BE2C (cell line): ENCODE measurements at regions not wholly inside any gene's neighbourhood (a gene's known extent, or its start where the extent isn't known, plus 50 kb on each side); places are given as distances from the start of the nearest gene placed in this dataset.

Experiments
- DNase-seq: peaks from one replicate; pipeline ENCODE4 v3.0.0-alpha.2; 2020
- H3K27me3 ChIP-seq: fragments of 250-450 bp; sonication (Bioruptor Pico); 2 replicates; pipeline ENCODE4 v1.5.1; 2020; ENCODE audit warnings: mild to moderate bottlenecking
- H3K36me3 ChIP-seq: fragments of 250-450 bp; sonication (Bioruptor Pico); 2 replicates; pipeline ENCODE4 v1.5.1; 2020; ENCODE audit warnings: mild to moderate bottlenecking
- H3K4me1 ChIP-seq: fragments of 250-450 bp; sonication (Bioruptor Pico); 2 replicates; pipeline ENCODE4 v1.5.1; 2020
- H3K4me3 ChIP-seq: 2 replicates; pipeline ENCODE4 v1.5.1; 2011; ENCODE audit warnings: low read depth, low read length
- H3K9me3 ChIP-seq: fragments of 250-450 bp; sonication (Bioruptor Pico); 2 replicates; pipeline ENCODE4 v1.5.1; 2020
- TF ChIP-seq, protein P1 (sequence below): IDR thresholded peaks from 2 replicates; pipeline ENCODE4 v1.5.1; 2012; ENCODE audit warnings: mild to moderate bottlenecking, low read depth, low read length

GRCh38 chr1:182237329-182237728 is 154.3 kb downstream of the GLUL start:
- no peak overlapping the region for H3K4me3 ChIP-seq
- no peaks in the 10 kb centered on the region for H3K9me3 ChIP-seq
- DNase-seq, result no peak
- TF ChIP-seq, protein P1, sequence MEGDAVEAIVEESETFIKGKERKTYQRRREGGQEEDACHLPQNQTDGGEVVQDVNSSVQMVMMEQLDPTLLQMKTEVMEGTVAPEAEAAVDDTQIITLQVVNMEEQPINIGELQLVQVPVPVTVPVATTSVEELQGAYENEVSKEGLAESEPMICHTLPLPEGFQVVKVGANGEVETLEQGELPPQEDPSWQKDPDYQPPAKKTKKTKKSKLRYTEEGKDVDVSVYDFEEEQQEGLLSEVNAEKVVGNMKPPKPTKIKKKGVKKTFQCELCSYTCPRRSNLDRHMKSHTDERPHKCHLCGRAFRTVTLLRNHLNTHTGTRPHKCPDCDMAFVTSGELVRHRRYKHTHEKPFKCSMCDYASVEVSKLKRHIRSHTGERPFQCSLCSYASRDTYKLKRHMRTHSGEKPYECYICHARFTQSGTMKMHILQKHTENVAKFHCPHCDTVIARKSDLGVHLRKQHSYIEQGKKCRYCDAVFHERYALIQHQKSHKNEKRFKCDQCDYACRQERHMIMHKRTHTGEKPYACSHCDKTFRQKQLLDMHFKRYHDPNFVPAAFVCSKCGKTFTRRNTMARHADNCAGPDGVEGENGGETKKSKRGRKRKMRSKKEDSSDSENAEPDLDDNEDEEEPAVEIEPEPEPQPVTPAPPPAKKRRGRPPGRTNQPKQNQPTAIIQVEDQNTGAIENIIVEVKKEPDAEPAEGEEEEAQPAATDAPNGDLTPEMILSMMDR, result no peak
- H3K4me1 ChIP-seq, result no peaks in the 10 kb centered on the region
- H3K36me3 ChIP-seq, result no peaks in the 10 kb centered on the region
- H3K27me3 ChIP-seq, result peaks cover 10% of the 10 kb centered on the region

DNA sequence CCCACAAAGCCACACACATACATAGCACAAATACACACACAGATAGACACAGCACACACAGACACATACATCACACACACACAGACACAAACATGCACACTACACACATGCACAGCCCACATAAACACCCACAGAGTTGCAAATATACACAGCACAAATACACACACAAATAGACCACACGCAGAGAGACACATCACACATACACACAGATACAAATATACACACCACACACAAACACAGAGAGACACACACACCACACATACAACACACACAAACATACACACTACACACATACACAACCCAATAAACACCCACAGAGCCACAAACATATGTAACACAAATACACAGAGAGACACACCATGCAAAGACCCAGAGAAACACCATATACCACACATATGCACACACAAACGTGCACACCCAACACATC is 154.9 kb downstream of the GLUL start:
- Histone ChIP-seq H3K4me1 (no peaks in the 10 kb centered on the region), H3K4me3 (no peak overlapping the region), H3K27me3 (peaks cover 3% of the 10 kb centered on the region), H3K9me3 (no peaks in the 10 kb centered on the region), H3K36me3 (no peaks in the 10 kb centered on the region)
- TF ChIP-seq, protein P1, result no peak
- no peak for DNase-seq

- DNase-seq, result no peak
- Histone ChIP-seq H3K36me3 (no peaks in the 10 kb centered on the region), H3K4me1 (no peaks in the 10 kb centered on the region), H3K27me3 (no peaks in the 10 kb centered on the region; the same call in none of the 2 replicates), H3K4me3 (no peak overlapping the region), H3K9me3 (no peaks in the 10 kb centered on the region)
- TF ChIP-seq, protein P1, result no peak
Observed at GRCh38 chr1:182235952-182236650, 155.5 kb downstream of the GLUL start.

DNA sequence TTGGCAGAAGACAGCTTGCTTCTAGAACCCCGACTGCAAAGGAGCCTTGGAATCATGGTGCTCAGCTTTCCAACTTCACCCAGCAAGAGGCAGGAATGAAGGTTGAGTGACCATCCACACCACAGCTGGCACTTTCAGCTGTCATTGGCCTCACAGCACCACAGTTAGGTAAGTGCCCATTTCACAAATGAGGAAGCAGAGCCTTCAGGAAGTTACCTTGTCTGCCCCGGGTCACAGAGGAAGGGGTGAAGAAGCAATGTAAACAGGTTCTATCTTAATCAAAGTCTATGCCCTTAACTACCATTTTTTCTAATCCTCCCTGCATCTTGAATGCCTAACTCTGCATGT is 156.0 kb downstream of the GLUL start:
- TF ChIP-seq, protein P1, result no peak
- DNase-seq, result no peak
- Histone ChIP-seq H3K36me3 (no peaks in the 10 kb centered on the region), H3K4me1 (no peaks in the 10 kb centered on the region), H3K27me3 (no peaks in the 10 kb centered on the region; the same call in 1 of the 2 replicates), H3K4me3 (no peak overlapping the region), H3K9me3 (no peaks in the 10 kb centered on the region)

- no peak for DNase-seq
- Histone ChIP-seq H3K27me3 (no peaks in the 10 kb centered on the region), H3K4me3 (no peak overlapping the region), H3K9me3 (no peaks in the 10 kb centered on the region), H3K4me1 (no peaks in the 10 kb centered on the region), H3K36me3 (no peaks in the 10 kb centered on the region)
- TF ChIP-seq, protein P1, result no peak
Observed at GRCh38 chr1:182229921-182230491, 161.6 kb downstream of the GLUL start.

GRCh38 chr1:182229451-182229850 is 162.1 kb downstream of the GLUL start:
- TF ChIP-seq, protein P1, result no peak
- H3K9me3 ChIP-seq, result no peaks in the 10 kb centered on the region
- no peaks in the 10 kb centered on the region for H3K36me3 ChIP-seq
- H3K27me3 ChIP-seq, result no peaks in the 10 kb centered on the region
- no peaks in the 10 kb centered on the region for H3K4me1 ChIP-seq
- DNase-seq, result no peak
- no peak overlapping the region for H3K4me3 ChIP-seq
